H9 (cell line): ENCODE measurements at regions not wholly inside any gene's neighbourhood (a gene's known extent, or its start where the extent isn't known, plus 50 kb on each side); places are given as distances from the start of the nearest gene placed in this dataset.

Experiments
- DNase-seq: peaks from one replicate; pipeline ENCODE4 v3.0.0-alpha.2; 2017
- H2AFZ ChIP-seq: one replicate; pipeline ENCODE4 v1.6.1; 2013; ENCODE audit warnings: mild to moderate bottlenecking, low read length, control low read depth, moderate library complexity
- H2AK5ac ChIP-seq: 2 replicates; pipeline ENCODE4 v1.6.1; 2013; ENCODE audit warnings: low read length, control low read depth, mixed read lengths; ENCODE audit not compliant: insufficient read length
- H2BK120ac ChIP-seq: one replicate; pipeline ENCODE4 v1.6.1; 2013; ENCODE audit warnings: low read depth, mild to moderate bottlenecking, low read length, control low read depth, inconsistent platforms; ENCODE audit not compliant: poor library complexity, severe bottlenecking
- H2BK12ac ChIP-seq: 2 replicates; pipeline ENCODE4 v1.6.1; 2013; ENCODE audit warnings: low read length, control low read depth, mixed read lengths, low read depth; ENCODE audit not compliant: insufficient read length
- H2BK15ac ChIP-seq: 2 replicates; pipeline ENCODE4 v1.6.1; 2013; ENCODE audit warnings: low read depth, low read length, control low read depth
- H2BK20ac ChIP-seq: one replicate; pipeline ENCODE4 v1.6.1; 2013; ENCODE audit warnings: low read depth, mild to moderate bottlenecking, low read length, control low read depth, inconsistent platforms; ENCODE audit not compliant: poor library complexity, severe bottlenecking
- H2BK5ac ChIP-seq: 2 replicates; pipeline ENCODE4 v1.6.1; 2013; ENCODE audit warnings: low read length, control low read depth, mixed read lengths; ENCODE audit not compliant: insufficient read length
- H3K14ac ChIP-seq: 2 replicates; pipeline ENCODE4 v1.6.1; 2013; ENCODE audit warnings: low read length, control low read depth; ENCODE audit not compliant: insufficient read depth
- H3K18ac ChIP-seq: 2 replicates; pipeline ENCODE4 v1.6.1; 2013; ENCODE audit warnings: low read depth, mild to moderate bottlenecking, mixed read lengths, low read length, control low read depth; ENCODE audit not compliant: insufficient read length
- H3K23ac ChIP-seq: 2 replicates; pipeline ENCODE4 v1.6.1; 2013; ENCODE audit warnings: low read length, control low read depth, mixed read lengths, low read depth; ENCODE audit not compliant: insufficient read length
- H3K23me2 ChIP-seq: 2 replicates; pipeline ENCODE4 v1.6.1; 2013; ENCODE audit warnings: low read depth, mild to moderate bottlenecking, mixed read lengths, low read length, control low read depth; ENCODE audit not compliant: insufficient read length, poor library complexity, severe bottlenecking
- H3K27ac ChIP-seq: 2 replicates; pipeline ENCODE4 v1.5.1; 2013; ENCODE audit warnings: low read length, control low read depth, mixed read lengths, low read depth; ENCODE audit not compliant: insufficient read length
- H3K27me3 ChIP-seq: 2 replicates; pipeline ENCODE4 v1.6.1; 2013; ENCODE audit warnings: low read length, control low read depth, inconsistent platforms; ENCODE audit not compliant: insufficient read depth
- H3K4ac ChIP-seq: 2 replicates; pipeline ENCODE4 v1.6.1; 2013; ENCODE audit warnings: low read depth, mild to moderate bottlenecking, control low read depth, inconsistent platforms, low read length, moderate library complexity
- H3K4me1 ChIP-seq: 2 replicates; pipeline ENCODE4 v1.6.1; 2013; ENCODE audit warnings: low read length, control low read depth, inconsistent platforms; ENCODE audit not compliant: insufficient read depth
- H3K4me2 ChIP-seq: 2 replicates; pipeline ENCODE4 v1.6.1; 2013; ENCODE audit warnings: low read length, control low read depth, mixed read lengths; ENCODE audit not compliant: insufficient read length, insufficient read depth
- H3K56ac ChIP-seq: 2 replicates; pipeline ENCODE4 v1.6.1; 2013; ENCODE audit warnings: low read depth, mild to moderate bottlenecking, mixed read lengths, low read length, control low read depth; ENCODE audit not compliant: insufficient read length
- H3K79me1 ChIP-seq: 2 replicates; pipeline ENCODE4 v1.6.1; 2013; ENCODE audit warnings: low read depth, mild to moderate bottlenecking, moderate library complexity, low read length, control low read depth, inconsistent platforms; ENCODE audit not compliant: insufficient read depth, poor library complexity, severe bottlenecking
- H3K79me2 ChIP-seq: 2 replicates; pipeline ENCODE4 v1.6.1; 2013; ENCODE audit warnings: low read length, control low read depth, inconsistent platforms; ENCODE audit not compliant: insufficient read depth
- H3K9ac ChIP-seq: 2 replicates; pipeline ENCODE4 v1.6.1; 2013; ENCODE audit warnings: low read length, control low read depth, mixed read lengths; ENCODE audit not compliant: insufficient read length; ENCODE audit errors: extremely low read depth
- H3K9me3 ChIP-seq: one replicate; pipeline ENCODE4 v1.6.1; 2013; ENCODE audit warnings: low read depth, low read length, inconsistent platforms; ENCODE audit not compliant: control insufficient read depth
- H3T11ph ChIP-seq: one replicate; pipeline ENCODE4 v1.6.1; 2013; ENCODE audit warnings: mild to moderate bottlenecking, low read length, control low read depth, inconsistent platforms
- H4K20me1 ChIP-seq: one replicate; pipeline ENCODE4 v1.6.1; 2013; ENCODE audit not compliant: control insufficient read depth, insufficient read length, insufficient read depth
- H4K5ac ChIP-seq: 2 replicates; pipeline ENCODE4 v1.6.1; 2013; ENCODE audit warnings: low read depth, mild to moderate bottlenecking, mixed read lengths, low read length, control low read depth; ENCODE audit not compliant: insufficient read length
- H4K8ac ChIP-seq: replicated peaks from 2 replicates; pipeline ENCODE4 v1.6.1; 2013; ENCODE audit warnings: low read length, control low read depth, mixed read lengths, low read depth; ENCODE audit not compliant: insufficient read length
- H4K91ac ChIP-seq: 2 replicates; pipeline ENCODE4 v1.6.1; 2013; ENCODE audit warnings: low read depth, mild to moderate bottlenecking, moderate library complexity, mixed read lengths, low read length, control low read depth; ENCODE audit not compliant: insufficient read length
- H3K27ac Mint-ChIP-seq, 3 experiments: 2 replicates in 2 of 3; 3 replicates in 1 of 3; pipeline ENCODE4 v1.8.0; 2020 to 2021; ENCODE audit warnings: mixed read lengths in 3 of 3, mild to moderate bottlenecking in 1 of 3, moderate library complexity in 1 of 3
- H3K27me3 Mint-ChIP-seq: 2 replicates; pipeline ENCODE4 v1.8.0; 2021; ENCODE audit warnings: low read depth, mild to moderate bottlenecking, moderate library complexity, mixed read lengths
- H3K36me3 Mint-ChIP-seq, 3 experiments: 2 replicates in 2 of 3; 3 replicates in 1 of 3; pipeline ENCODE4 v1.8.0; 2020 to 2021; ENCODE audit warnings: low read depth in 3 of 3, mixed read lengths in 3 of 3; ENCODE audit not compliant: insufficient read depth in 1 of 3
- H3K4me1 Mint-ChIP-seq, 2 experiments: 2 replicates each; pipeline ENCODE4 v1.8.0; 2020; ENCODE audit warnings: mixed read lengths in 2 of 2
- H3K4me3 Mint-ChIP-seq, 2 experiments: 2 replicates in 1 of 2; 3 replicates in 1 of 2; pipeline ENCODE4 v1.8.0; 2020 to 2021; ENCODE audit warnings: mild to moderate bottlenecking in 2 of 2, mixed read lengths in 2 of 2, moderate library complexity in 1 of 2
- H3K9me3 Mint-ChIP-seq, 2 experiments: 2 replicates in 1 of 2; 3 replicates in 1 of 2; pipeline ENCODE4 v1.8.0; 2020; ENCODE audit warnings: mild to moderate bottlenecking in 2 of 2, mixed read lengths in 2 of 2, moderate library complexity in 1 of 2
- WGBS: extraction: QIAGEN DNeasy Blood & Tissue Kit; methylation state at CpG from one replicate; pipeline ENCODE4 v1.1.7; 2013; ENCODE audit warnings: missing lambda C conversion rate, low lambda C conversion rate, mixed read lengths; ENCODE audit not compliant: insufficient read length; ENCODE audit errors: extremely low coverage; 5-methylcytosine and 5-hydroxymethylcytosine counted together
- TF ChIP-seq, protein P1 (sequence below): fragments of 200-600 bp; sonication (generic); conservative IDR thresholded peaks from 3 replicates; pipeline ENCODE4 v1.8.0; 2021; ENCODE audit warnings: antibody characterized with exemption, mild to moderate bottlenecking

DNA sequence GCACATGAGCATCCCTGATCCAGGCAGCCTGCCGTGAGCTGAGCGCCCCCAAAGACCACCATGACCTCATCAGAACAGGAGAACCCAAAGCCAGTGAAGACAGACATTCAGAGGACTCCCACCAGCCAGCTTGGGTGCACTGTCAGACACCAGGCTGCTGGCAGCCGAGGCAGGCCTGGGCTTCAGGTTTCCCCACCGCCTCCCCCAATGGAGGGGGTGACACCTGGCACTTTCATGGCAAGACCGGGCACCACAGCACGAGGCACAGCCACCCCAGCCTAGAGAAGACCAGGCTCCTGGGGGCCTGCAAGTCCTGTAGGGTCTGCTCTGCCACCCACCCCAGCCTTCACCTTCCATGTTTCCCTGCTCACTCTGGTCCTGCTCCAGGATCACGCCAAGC, 140.5 kb downstream of the C16orf95 start:
- Histone ChIP-seq H2BK20ac (no peak overlapping the region), H3K56ac (no peak overlapping the region), H2AK5ac (no peak overlapping the region), H2BK120ac (no peak overlapping the region), H3K79me1 (no peaks in the 10 kb centered on the region), H3T11ph (no peak overlapping the region), H4K5ac (no peak overlapping the region), H2BK12ac (no peak overlapping the region), H3K23me2 (no peaks in the 10 kb centered on the region), H4K91ac (no peak overlapping the region), H4K8ac (no peak overlapping the region), H3K4ac (no peak overlapping the region), H2BK5ac (no peak overlapping the region), H3K4me1 (no peaks in the 10 kb centered on the region), H3K9me3 (no peaks in the 10 kb centered on the region), H2BK15ac (no peak overlapping the region), H3K23ac (no peak overlapping the region), H3K27ac (no peak overlapping the region), H2AFZ (no peak overlapping the region), H3K14ac (no peak overlapping the region; the same call in 1 of the 2 replicates), H3K9ac (no peak overlapping the region), H3K79me2 (no peaks in the 10 kb centered on the region), H3K4me2 (no peak overlapping the region), H4K20me1 (no peaks in the 10 kb centered on the region), H3K18ac (no peak overlapping the region), H3K27me3 (no peaks in the 10 kb centered on the region; the same call in 1 of the 2 replicates)
- TF ChIP-seq, protein P1, sequence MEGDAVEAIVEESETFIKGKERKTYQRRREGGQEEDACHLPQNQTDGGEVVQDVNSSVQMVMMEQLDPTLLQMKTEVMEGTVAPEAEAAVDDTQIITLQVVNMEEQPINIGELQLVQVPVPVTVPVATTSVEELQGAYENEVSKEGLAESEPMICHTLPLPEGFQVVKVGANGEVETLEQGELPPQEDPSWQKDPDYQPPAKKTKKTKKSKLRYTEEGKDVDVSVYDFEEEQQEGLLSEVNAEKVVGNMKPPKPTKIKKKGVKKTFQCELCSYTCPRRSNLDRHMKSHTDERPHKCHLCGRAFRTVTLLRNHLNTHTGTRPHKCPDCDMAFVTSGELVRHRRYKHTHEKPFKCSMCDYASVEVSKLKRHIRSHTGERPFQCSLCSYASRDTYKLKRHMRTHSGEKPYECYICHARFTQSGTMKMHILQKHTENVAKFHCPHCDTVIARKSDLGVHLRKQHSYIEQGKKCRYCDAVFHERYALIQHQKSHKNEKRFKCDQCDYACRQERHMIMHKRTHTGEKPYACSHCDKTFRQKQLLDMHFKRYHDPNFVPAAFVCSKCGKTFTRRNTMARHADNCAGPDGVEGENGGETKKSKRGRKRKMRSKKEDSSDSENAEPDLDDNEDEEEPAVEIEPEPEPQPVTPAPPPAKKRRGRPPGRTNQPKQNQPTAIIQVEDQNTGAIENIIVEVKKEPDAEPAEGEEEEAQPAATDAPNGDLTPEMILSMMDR: no peak
- Mint-ChIP-seq H3K9me3 (no peaks in the 10 kb centered on the region; a peak in 1 of 5 replicates), H3K4me3 (peak overlapping the region in 1 of 2 experiments; percentile 44; a peak in 1 of 5 replicates), H3K27me3 (peaks cover 10% of the 10 kb centered on the region), H3K36me3 (no peaks in the 10 kb centered on the region), H3K27ac (no peak overlapping the region), H3K4me1 (peaks cover 8 to 30% of the 10 kb centered on the region in 2 experiments)
- DNase-seq: no peak
- no CpG with 5 or more reads among the region's 7 CpGs for WGBS
